ENCODE measurements at regions not wholly inside any gene's neighbourhood (a gene's known extent, or its start where the extent isn't known, plus 50 kb on each side); places are given as distances from the start of the nearest gene placed in this dataset.

DNA sequence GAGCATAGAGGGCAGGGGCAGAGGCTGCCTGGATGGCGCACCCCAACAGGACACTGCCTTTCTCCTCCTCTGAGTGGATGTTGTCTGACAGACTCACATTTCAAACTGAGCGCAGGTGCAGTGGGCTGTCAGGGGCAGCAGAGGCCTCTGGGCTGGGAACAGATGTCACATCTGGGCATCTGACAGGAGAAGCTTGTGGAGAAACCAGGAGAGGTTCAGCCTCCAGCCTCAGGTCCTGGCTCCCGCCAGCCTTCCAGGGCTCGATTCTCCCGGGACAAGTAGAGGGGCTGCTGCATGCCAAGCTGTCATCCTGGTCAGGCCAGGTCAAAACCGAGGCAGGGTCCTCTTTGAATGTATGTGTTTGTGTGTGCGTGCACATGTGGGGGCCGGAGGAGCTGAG is 67.7 kb upstream of the SDK2 start:
- in situ Hi-C loops (cut with HindIII; ENCODE audit: low pct_unique_long_range_greater_than_20kb, low sequenced_read_pairs) = no loop called here
- DNase-seq (ENCODE audit: low read depth in 1 of 2, low spot score in 1 of 2) = no peak
- TF ChIP-seq JUND (IDR thresholded peaks at IDR 0.05; ENCODE audit: low read depth) = no peak

DNA sequence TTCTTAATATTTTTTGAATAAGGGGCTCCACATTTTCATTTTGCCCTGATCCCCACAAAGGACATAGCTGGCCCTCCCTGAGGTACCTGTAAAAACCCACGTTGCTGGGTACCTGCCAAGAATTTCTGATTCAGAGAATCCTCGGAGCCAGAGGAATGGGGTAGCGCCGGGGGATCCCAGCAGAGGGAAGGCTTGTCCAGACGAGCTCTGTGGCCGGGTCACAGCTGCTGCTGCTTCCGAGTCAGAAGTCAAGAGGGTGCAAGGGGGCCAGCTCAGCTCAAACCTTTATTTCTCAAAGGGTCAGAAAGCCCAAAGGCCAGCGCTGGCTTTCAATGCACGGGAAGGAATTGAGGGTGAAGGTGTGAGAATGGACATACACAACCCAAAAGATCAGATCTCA is 68.9 kb upstream of the SDK2 start:
- no peak for TF ChIP-seq JUND (IDR thresholded peaks at IDR 0.05; ENCODE audit: low read depth)
- DNase-seq (ENCODE audit: low read depth in 1 of 2, low spot score in 1 of 2) = peak in 1 of 2 experiments; percentile 13
- in situ Hi-C loops (cut with HindIII; ENCODE audit: low pct_unique_long_range_greater_than_20kb, low sequenced_read_pairs) = no loop called here

- in situ Hi-C loops (cut with HindIII; ENCODE audit: low pct_unique_long_range_greater_than_20kb, low sequenced_read_pairs) = no loop called here
- no peak for TF ChIP-seq JUND (IDR thresholded peaks at IDR 0.05; ENCODE audit: low read depth)
- DNase-seq (ENCODE audit: low read depth in 1 of 2, low spot score in 1 of 2) = no peak
Measured at GRCh38 chr17:73715769-73716168, 71.5 kb upstream of the SDK2 start.

DNA sequence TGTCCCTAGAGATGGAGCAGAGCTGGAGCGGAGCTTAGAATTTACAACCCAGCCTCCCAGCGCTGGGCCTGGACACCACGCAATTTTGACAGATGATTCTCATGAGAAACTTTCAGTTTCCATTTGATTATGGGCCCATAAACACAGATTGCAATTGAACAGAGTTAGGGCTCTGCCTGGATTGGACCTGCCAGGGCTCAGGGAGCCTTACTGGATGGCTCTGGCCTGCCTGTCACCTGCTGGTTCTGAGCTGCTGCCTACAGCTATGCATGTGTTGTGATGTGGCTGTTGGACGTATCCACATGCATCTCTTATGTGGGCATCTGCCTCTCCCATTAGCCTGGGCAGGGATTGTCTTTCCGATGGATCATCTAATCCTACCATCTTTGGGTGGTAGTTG is 73.4 kb upstream of the SDK2 start:
- in situ Hi-C loops (cut with HindIII; ENCODE audit: low pct_unique_long_range_greater_than_20kb, low sequenced_read_pairs) = no loop called here
- no peak for TF ChIP-seq JUND (IDR thresholded peaks at IDR 0.05; ENCODE audit: low read depth)
- no peak for DNase-seq (ENCODE audit: low read depth in 1 of 2, low spot score in 1 of 2)

DNA sequence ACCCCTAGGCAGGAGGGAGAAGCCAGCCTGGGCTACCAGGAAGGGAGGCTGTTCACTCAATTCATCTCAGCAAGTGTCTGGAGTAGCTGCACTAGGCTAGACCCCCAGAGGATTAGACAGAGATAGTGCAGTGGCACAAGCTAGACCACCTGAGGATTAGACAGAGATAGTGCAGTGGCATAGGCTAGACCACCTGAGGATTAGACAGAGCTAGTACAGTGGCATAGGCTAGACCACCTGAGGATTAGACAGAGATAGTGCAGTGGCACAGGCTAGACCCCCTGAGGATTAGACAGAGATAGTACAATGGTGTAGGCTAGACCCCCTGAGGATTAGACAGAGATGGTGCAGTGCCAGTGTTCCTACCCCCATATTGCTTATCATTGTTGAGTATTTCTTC is 74.1 kb upstream of the SDK2 start:
- TF ChIP-seq JUND (IDR thresholded peaks at IDR 0.05; ENCODE audit: low read depth) = no peak
- no peak for DNase-seq (ENCODE audit: low read depth in 1 of 2, low spot score in 1 of 2)
- in situ Hi-C loops (cut with HindIII; ENCODE audit: low pct_unique_long_range_greater_than_20kb, low sequenced_read_pairs) = no loop called here

DNA sequence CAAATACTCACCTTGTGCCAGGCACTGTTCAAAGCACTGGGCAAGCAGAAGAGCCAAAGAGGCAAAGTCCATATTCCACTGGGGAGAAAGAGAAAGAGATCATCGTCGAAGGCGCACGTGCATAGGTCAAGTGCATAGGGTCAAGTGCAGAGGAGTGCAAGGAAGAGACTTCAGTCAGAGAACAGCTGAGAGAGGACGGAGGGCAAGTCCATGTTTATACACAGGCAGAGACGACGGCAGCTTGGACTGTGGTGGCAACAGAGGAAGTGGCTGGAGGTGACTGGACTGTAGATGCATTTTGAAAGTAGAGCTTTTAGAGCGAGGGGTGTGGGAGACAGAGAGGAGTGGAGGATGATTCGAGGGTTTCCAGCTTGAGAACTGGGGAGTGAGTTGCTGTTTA is 74.7 kb upstream of the SDK2 start:
- in situ Hi-C loops (cut with HindIII; ENCODE audit: low pct_unique_long_range_greater_than_20kb, low sequenced_read_pairs) = no loop called here
- TF ChIP-seq JUND (IDR thresholded peaks at IDR 0.05; ENCODE audit: low read depth) = no peak

DNA sequence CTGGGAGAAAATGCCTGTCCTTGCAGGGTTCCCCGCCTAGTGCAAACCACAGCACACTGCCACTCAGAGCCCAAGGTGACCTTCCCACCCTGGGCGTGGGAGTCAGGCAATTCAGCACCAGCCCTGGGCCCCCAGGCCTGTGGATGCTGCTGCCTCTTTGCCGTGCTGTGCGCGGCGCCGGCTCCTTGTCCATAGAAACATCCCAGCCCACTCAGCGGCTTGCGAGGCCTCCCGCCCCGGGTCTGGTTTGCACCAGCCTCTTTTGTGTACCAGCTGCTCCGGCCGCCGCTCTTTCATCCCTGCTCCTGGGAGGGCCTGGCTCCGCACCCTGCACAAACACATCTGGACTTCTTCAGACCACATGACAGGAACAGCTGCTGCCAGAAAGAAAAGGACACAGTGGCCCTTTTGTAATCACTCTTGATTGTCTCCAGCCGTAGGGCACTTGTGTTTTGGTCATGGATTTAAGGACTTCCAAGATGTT is 75.4 kb upstream of the SDK2 start:
- in situ Hi-C loops (cut with HindIII; ENCODE audit: low pct_unique_long_range_greater_than_20kb, low sequenced_read_pairs) = no loop called here
- no peak for DNase-seq (ENCODE audit: low read depth in 1 of 2, low spot score in 1 of 2)
- TF ChIP-seq JUND (IDR thresholded peaks at IDR 0.05; ENCODE audit: low read depth) = no peak

More for the DNA sequence above, 74.7 kb upstream of the SDK2 start:
- DNase-seq (ENCODE audit: low read depth in 1 of 2, low spot score in 1 of 2) = no peak

GRCh38 chr17:73720187-73720834 is 76.1 kb upstream of the SDK2 start:
- DNase-seq (ENCODE audit: low read depth in 1 of 2, low spot score in 1 of 2) = no peak
- in situ Hi-C loops (cut with HindIII; ENCODE audit: low pct_unique_long_range_greater_than_20kb, low sequenced_read_pairs) = no loop called here
- TF ChIP-seq JUND (IDR thresholded peaks at IDR 0.05; ENCODE audit: low read depth) = no peak

GRCh38 chr17:73722165-73722564 is 77.9 kb upstream of the SDK2 start:
- no peak for TF ChIP-seq JUND (IDR thresholded peaks at IDR 0.05; ENCODE audit: low read depth)
- no peak for DNase-seq (ENCODE audit: low read depth in 1 of 2, low spot score in 1 of 2)
- in situ Hi-C loops (cut with HindIII; ENCODE audit: low pct_unique_long_range_greater_than_20kb, low sequenced_read_pairs) = no loop called here

DNA sequence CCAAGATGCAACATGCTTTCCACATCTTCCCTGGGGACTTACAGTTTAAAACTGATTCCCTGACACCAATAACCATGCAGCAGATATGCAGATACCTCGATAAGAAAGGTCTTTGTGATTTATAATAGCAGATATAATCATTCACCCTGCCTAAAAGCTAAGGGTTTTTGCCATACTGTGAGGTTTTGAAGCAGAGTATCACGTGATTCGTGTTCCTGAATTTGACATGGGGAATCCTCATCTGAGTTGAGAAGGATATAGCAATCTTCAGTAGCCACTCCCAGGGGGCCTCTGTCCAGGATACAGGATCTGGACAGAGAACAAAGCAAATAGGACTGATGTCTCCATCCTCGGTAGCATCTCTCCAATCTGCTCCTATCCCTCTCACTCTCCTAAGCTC is 79.1 kb upstream of the SDK2 start:
- DNase-seq (ENCODE audit: low read depth in 1 of 2, low spot score in 1 of 2) = no peak
- TF ChIP-seq JUND (IDR thresholded peaks at IDR 0.05; ENCODE audit: low read depth) = no peak
- in situ Hi-C loops (cut with HindIII; ENCODE audit: low pct_unique_long_range_greater_than_20kb, low sequenced_read_pairs) = no loop called here

DNA sequence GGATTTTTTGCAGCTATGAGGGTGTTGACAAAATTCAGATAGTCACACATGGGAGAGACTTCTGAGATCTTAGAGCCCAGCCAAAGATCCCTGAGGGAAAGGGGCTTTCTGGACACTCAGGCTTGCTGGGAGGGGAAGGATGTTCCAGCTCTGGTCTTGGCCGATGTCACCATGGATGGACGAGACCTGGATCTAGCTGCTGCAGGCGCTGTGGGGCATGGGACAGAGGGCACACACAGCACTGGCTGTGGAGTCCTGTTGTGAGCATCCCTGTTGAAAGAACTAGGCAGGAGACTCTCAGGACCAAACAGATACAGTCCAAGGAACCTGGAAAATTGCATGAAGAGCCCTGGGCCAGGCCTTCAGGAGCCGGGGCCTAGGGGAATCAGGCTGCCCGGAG is 80.1 kb upstream of the SDK2 start:
- DNase-seq (ENCODE audit: low read depth in 1 of 2, low spot score in 1 of 2) = no peak
- TF ChIP-seq JUND (IDR thresholded peaks at IDR 0.05; ENCODE audit: low read depth) = no peak
- in situ Hi-C loops (cut with HindIII; ENCODE audit: low pct_unique_long_range_greater_than_20kb, low sequenced_read_pairs) = no loop called here

GRCh38 chr17:73724990-73725389 is 80.7 kb upstream of the SDK2 start:
- no peak for TF ChIP-seq JUND (IDR thresholded peaks at IDR 0.05; ENCODE audit: low read depth)
- in situ Hi-C loops (cut with HindIII; ENCODE audit: low pct_unique_long_range_greater_than_20kb, low sequenced_read_pairs) = no loop called here
- DNase-seq (ENCODE audit: low read depth in 1 of 2, low spot score in 1 of 2) = no peak

GRCh38 chr17:73725794-73726515 is 81.7 kb upstream of the SDK2 start:
- in situ Hi-C loops (cut with HindIII; ENCODE audit: low pct_unique_long_range_greater_than_20kb, low sequenced_read_pairs) = no loop called here
- no peak for DNase-seq (ENCODE audit: low read depth in 1 of 2, low spot score in 1 of 2)
- TF ChIP-seq JUND (IDR thresholded peaks at IDR 0.05; ENCODE audit: low read depth) = no peak

All from T47D (cell line).